Progenitor cell of endocrine pancreas (in vitro differentiated cells): ENCODE measurements at regions not wholly inside any gene's neighbourhood (a gene's known extent, or its start where the extent isn't known, plus 50 kb on each side); places are given as distances from the start of the nearest gene placed in this dataset.

ENCODE experiments used
- DNase-seq: peaks from one replicate; pipeline ENCODE4 v3.0.0; 2021; ENCODE audit warnings: low spot score; ENCODE audit not compliant: unreplicated experiment
- H3K27ac Mint-ChIP-seq: 2 replicates; pipeline ENCODE4 v1.8.0; 2021; ENCODE audit warnings: mild to moderate bottlenecking, moderate library complexity, mixed read lengths
- H3K27me3 Mint-ChIP-seq: 2 replicates; pipeline ENCODE4 v1.8.0; 2021; ENCODE audit warnings: mixed read lengths
- H3K36me3 Mint-ChIP-seq: 2 replicates; pipeline ENCODE4 v1.8.0; 2022; ENCODE audit warnings: mixed read lengths; ENCODE audit not compliant: insufficient read depth
- H3K4me1 Mint-ChIP-seq: 2 replicates; pipeline ENCODE4 v1.8.0; 2021; ENCODE audit warnings: low read depth, mixed read lengths
- H3K4me3 Mint-ChIP-seq: 2 replicates; pipeline ENCODE4 v1.8.0; 2021; ENCODE audit warnings: low read depth, mild to moderate bottlenecking, moderate library complexity, mixed read lengths
- H3K9me3 Mint-ChIP-seq: 2 replicates; pipeline ENCODE4 v1.8.0; 2021; ENCODE audit warnings: low read depth, mixed read lengths
- TF ChIP-seq, protein P1 (sequence below): fragments of 200-600 bp; sonication (generic); IDR thresholded peaks from one replicate; pipeline ENCODE4 v1.5.0; 2021; ENCODE audit warnings: antibody characterized with exemption, mild to moderate bottlenecking; ENCODE audit not compliant: unreplicated experiment

DNA sequence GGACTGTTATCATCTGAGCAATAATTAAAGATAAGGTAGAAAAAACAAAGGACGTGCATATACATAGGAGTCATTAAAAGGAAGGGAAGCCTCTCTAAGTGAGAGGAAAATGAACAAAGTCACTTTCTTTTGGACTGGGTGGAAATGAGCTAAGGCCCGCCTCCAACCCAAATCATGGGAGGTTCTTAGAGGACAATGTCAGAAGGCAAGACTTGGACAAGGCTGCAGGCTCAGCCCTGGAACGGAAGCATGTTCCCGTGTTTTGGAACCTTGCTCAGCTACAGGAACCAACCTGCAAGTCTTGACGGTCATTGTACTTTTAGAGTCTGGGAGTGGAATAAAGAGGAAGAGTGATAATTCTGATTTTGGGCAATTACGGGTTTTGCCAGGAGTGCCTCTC lies 59.4 kb upstream of the EPB41L3 start:
- Mint-ChIP-seq H3K4me1 (peaks cover 27% of the 10 kb centered on the region), H3K9me3 (no peaks in the 10 kb centered on the region), H3K27ac (no peak overlapping the region), H3K4me3 (no peak overlapping the region), H3K27me3 (no peaks in the 10 kb centered on the region), H3K36me3 (no peaks in the 10 kb centered on the region)
- DNase-seq, result no peak
- TF ChIP-seq, protein P1, sequence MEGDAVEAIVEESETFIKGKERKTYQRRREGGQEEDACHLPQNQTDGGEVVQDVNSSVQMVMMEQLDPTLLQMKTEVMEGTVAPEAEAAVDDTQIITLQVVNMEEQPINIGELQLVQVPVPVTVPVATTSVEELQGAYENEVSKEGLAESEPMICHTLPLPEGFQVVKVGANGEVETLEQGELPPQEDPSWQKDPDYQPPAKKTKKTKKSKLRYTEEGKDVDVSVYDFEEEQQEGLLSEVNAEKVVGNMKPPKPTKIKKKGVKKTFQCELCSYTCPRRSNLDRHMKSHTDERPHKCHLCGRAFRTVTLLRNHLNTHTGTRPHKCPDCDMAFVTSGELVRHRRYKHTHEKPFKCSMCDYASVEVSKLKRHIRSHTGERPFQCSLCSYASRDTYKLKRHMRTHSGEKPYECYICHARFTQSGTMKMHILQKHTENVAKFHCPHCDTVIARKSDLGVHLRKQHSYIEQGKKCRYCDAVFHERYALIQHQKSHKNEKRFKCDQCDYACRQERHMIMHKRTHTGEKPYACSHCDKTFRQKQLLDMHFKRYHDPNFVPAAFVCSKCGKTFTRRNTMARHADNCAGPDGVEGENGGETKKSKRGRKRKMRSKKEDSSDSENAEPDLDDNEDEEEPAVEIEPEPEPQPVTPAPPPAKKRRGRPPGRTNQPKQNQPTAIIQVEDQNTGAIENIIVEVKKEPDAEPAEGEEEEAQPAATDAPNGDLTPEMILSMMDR, result no peak

DNA sequence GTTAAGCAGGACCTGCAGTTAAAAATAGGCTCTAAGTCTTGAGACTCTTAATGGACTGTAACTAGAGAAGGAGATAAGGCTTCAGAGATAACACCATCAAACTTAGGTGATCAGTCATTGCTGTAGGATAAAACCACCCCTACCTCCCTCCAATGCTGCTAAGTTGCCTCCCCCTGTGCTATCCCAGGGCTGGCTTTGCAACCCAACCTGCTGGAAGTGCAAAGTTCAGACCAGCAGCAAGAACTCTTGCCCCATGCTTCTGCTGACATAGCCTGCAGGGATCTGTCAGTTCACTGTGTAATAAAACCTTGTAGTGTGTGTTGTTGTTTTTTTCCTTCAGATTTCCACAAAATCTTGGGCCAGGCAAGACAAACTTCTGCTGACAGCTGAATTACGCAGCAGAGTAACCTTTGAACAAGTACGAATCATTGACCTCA lies 57.4 kb upstream of the EPB41L3 start:
- no peak for DNase-seq
- H3K4me3 Mint-ChIP-seq, result peak overlapping the region; percentile 6
- H3K27me3 Mint-ChIP-seq, result no peaks in the 10 kb centered on the region
- peaks cover 27% of the 10 kb centered on the region for H3K4me1 Mint-ChIP-seq
- H3K27ac Mint-ChIP-seq, result no peak overlapping the region
- TF ChIP-seq, protein P1, result no peak
- H3K36me3 Mint-ChIP-seq, result no peaks in the 10 kb centered on the region
- no peaks in the 10 kb centered on the region for H3K9me3 Mint-ChIP-seq

DNA sequence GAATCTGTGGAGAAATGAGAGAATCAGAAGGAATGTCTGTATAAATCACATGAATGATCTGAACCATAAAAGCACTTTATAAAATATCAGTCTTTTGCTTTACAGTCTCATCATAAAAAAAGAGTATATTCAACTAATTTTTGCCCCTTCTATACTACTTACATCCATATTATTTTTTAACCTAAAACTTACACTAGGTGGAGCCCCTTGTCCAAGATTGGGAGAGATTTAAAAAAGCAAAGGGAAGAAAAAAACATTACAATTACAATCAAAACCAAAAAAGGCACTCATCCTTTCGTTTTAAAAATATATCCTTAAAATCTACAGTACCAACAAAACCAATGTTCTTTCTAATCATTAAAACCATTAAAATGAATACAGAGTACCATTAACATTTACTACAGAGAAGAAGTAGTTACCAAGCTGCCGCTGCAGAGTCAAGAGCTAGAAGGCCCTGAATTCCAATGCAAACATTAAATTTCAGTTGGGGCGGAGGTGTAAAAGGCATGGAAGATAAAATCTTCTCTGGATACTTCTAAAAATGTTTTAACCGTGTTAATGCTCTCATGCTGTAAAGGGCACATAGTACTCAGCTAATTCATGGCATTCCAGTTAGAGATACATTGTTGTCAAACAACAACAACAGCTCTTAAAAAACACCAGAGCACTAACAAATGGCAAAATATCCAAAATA lies 56.7 kb upstream of the EPB41L3 start:
- no peak overlapping the region for H3K27ac Mint-ChIP-seq
- H3K27me3 Mint-ChIP-seq, result no peaks in the 10 kb centered on the region
- TF ChIP-seq, protein P1, result peak; percentile 70
- peak overlapping the region; percentile 12 for H3K4me3 Mint-ChIP-seq
- peaks cover 27% of the 10 kb centered on the region for H3K4me1 Mint-ChIP-seq
- H3K36me3 Mint-ChIP-seq, result no peaks in the 10 kb centered on the region
- H3K9me3 Mint-ChIP-seq, result no peaks in the 10 kb centered on the region
- no peak for DNase-seq

DNA sequence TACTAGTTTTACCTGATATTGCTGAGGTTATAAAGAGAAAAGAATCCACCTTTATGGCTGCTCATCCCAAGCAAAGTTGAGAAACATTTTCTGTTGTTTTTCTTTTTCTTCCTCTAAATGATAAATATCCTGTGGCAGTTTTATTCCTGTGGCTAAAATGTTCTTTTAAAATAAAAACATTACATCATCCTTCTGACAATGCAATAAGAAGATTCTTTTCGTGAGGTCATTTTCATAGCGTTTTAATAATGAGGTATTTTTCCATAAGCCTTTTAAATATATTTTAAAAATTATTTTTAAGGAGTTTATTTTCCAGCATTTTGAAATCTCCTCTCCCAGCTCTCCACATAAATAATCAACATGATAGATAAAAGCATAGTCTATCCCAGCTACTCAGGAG lies 52.8 kb upstream of the EPB41L3 start:
- no peak for DNase-seq
- no peaks in the 10 kb centered on the region for H3K27me3 Mint-ChIP-seq
- TF ChIP-seq, protein P1, result no peak
- H3K36me3 Mint-ChIP-seq, result peaks cover 2% of the 10 kb centered on the region
- no peak overlapping the region for H3K27ac Mint-ChIP-seq
- peaks cover 13% of the 10 kb centered on the region for H3K4me1 Mint-ChIP-seq
- H3K9me3 Mint-ChIP-seq, result peaks cover 8% of the 10 kb centered on the region
- no peak overlapping the region for H3K4me3 Mint-ChIP-seq
